NOMO-1 (cell line): ENCODE measurements at regions not wholly inside any gene's neighbourhood (a gene's known extent, or its start where the extent isn't known, plus 50 kb on each side); places are given as distances from the start of the nearest gene placed in this dataset.

Source experiments
- DNase-seq, 2 experiments: peaks; one replicate each; lab custom pipeline; 2025; ENCODE audit not compliant: unreplicated experiment in 2 of 2; lab: John Stamatoyannopoulos, UW

GRCh38 chr6:759729-760128, 66.8 kb upstream of the EXOC2 start:
- DNase-seq: no peak

GRCh38 chr6:756224-756623, 63.3 kb upstream of the EXOC2 start:
- DNase-seq: no peak

GRCh38 chr6:754202-754601, 61.3 kb upstream of the EXOC2 start:
- no peak for DNase-seq

GRCh38 chr6:753486-753885, 60.5 kb upstream of the EXOC2 start:
- DNase-seq: no peak

GRCh38 chr6:752438-752837, 59.5 kb upstream of the EXOC2 start:
- no peak for DNase-seq

GRCh38 chr6:751765-752164, 58.8 kb upstream of the EXOC2 start:
- DNase-seq: no peak

GRCh38 chr6:747921-748320, 55.0 kb upstream of the EXOC2 start:
- DNase-seq: no peak

GRCh38 chr6:747028-747427, 54.1 kb upstream of the EXOC2 start:
- no peak for DNase-seq

GRCh38 chr6:744666-745353, 51.9 kb upstream of the EXOC2 start:
- DNase-seq: no peak

- no peak for DNase-seq
Measured at GRCh38 chr6:743320-744096, 50.6 kb upstream of the EXOC2 start.
